ENCODE measurements at regions not wholly inside any gene's neighbourhood (a gene's known extent, or its start where the extent isn't known, plus 50 kb on each side); places are given as distances from the start of the nearest gene placed in this dataset.

GRCh38 chr21:41110664-41111063, 57.3 kb upstream of the BACE2 start:
- intact Hi-C loops (cut with DNase I, micrococcal nuclease): no loop called here
- TF ChIP-seq CTCF (IDR thresholded peaks at IDR 0.05): no peak
- H3K4me1 Mint-ChIP-seq (ENCODE audit: low read depth): peaks cover 26% of the 10 kb centered on the region

GRCh38 chr21:41111681-41112080, 56.3 kb upstream of the BACE2 start:
- H3K9me3 Mint-ChIP-seq: no peaks in the 10 kb centered on the region
- peaks cover 0 to 4% of the 10 kb centered on the region in 2 experiments for H3K9me3 ChIP-seq (ENCODE audit: control insufficient read depth in 1 of 2, insufficient read depth in 1 of 2, low read length in 2 of 2)
- ATAC-seq (ENCODE audit: poor library complexity) (no peak), DNase-seq (no peak)
- peaks cover 10% of the 10 kb centered on the region for H3K4me1 ChIP-seq (ENCODE audit: insufficient read depth, low read length)
- POLR2A ChIA-PET: no interaction called here
- CTCF ChIA-PET: no interaction called here
- H3K27me3 Mint-ChIP-seq: peaks cover 9% of the 10 kb centered on the region
- intact Hi-C loops (cut with DNase I, micrococcal nuclease): no loop called here
- H3K4me3 ChIP-seq (ENCODE audit: low read length): no peak overlapping the region
- H3K36me3 Mint-ChIP-seq (ENCODE audit: low read depth): no peaks in the 10 kb centered on the region
- H3K36me3 ChIP-seq (ENCODE audit: insufficient read depth, low read length): no peaks in the 10 kb centered on the region
- peaks cover 0 to 10% of the 10 kb centered on the region in 2 experiments for H3K27me3 ChIP-seq (ENCODE audit: control insufficient read depth in 1 of 2, insufficient read depth in 2 of 2, low read length in 2 of 2)
- H3K4me1 Mint-ChIP-seq (ENCODE audit: low read depth): peaks cover 26% of the 10 kb centered on the region
- H3K27ac ChIP-seq (ENCODE audit: low read depth in 1 of 2, low read length in 2 of 2): no peak overlapping the region
- H3K4me3 Mint-ChIP-seq: peak overlapping the region; percentile 67
- H3K27ac Mint-ChIP-seq: peak overlapping the region; percentile 7
- no peak for TF ChIP-seq CTCF (IDR thresholded peaks at IDR 0.05)

More at GRCh38 chr21:41110664-41111063, 57.3 kb upstream of the BACE2 start:
- H3K9me3 Mint-ChIP-seq: no peaks in the 10 kb centered on the region
- peaks cover 12% of the 10 kb centered on the region for H3K27me3 Mint-ChIP-seq
- ATAC-seq (ENCODE audit: poor library complexity): no peak
- H3K27ac ChIP-seq (ENCODE audit: low read depth in 1 of 2, low read length in 2 of 2): no peak overlapping the region
- DNase-seq: no peak
- ChIA-PET CTCF (no interaction called here), POLR2A (no interaction called here)
- H3K36me3 Mint-ChIP-seq (ENCODE audit: low read depth): no peaks in the 10 kb centered on the region
- H3K27me3 ChIP-seq (ENCODE audit: control insufficient read depth in 1 of 2, insufficient read depth in 2 of 2, low read length in 2 of 2): peaks cover 0 to 15% of the 10 kb centered on the region in 2 experiments
- no peak overlapping the region for H3K4me3 ChIP-seq (ENCODE audit: low read length)
- no peaks in the 10 kb centered on the region for H3K9me3 ChIP-seq (ENCODE audit: control insufficient read depth in 1 of 2, insufficient read depth in 1 of 2, low read length in 2 of 2)
- no peaks in the 10 kb centered on the region for H3K36me3 ChIP-seq (ENCODE audit: insufficient read depth, low read length)
- no peak overlapping the region for H3K27ac Mint-ChIP-seq
- H3K4me1 ChIP-seq (ENCODE audit: insufficient read depth, low read length): peaks cover 10% of the 10 kb centered on the region
- no peak overlapping the region for H3K4me3 Mint-ChIP-seq

GRCh38 chr21:41112740-41113692, 54.9 kb upstream of the BACE2 start:
- H3K9me3 Mint-ChIP-seq: no peaks in the 10 kb centered on the region
- DNase-seq (peak in 3 of 14 experiments; percentile 24 to 30 (median 24)), ATAC-seq (ENCODE audit: poor library complexity) (peak; percentile 60)
- POLR2A ChIA-PET: no interaction called here
- peak overlapping the region; percentile 86 for H3K27ac Mint-ChIP-seq
- peaks cover 0 to 4% of the 10 kb centered on the region in 2 experiments for H3K9me3 ChIP-seq (ENCODE audit: control insufficient read depth in 1 of 2, insufficient read depth in 1 of 2, low read length in 2 of 2)
- peaks cover 10% of the 10 kb centered on the region for H3K4me1 ChIP-seq (ENCODE audit: insufficient read depth, low read length)
- no peak for TF ChIP-seq CTCF (IDR thresholded peaks at IDR 0.05)
- CTCF ChIA-PET: no interaction called here
- H3K27ac ChIP-seq (ENCODE audit: low read depth in 1 of 2, low read length in 2 of 2): peak overlapping the region in 1 of 2 donors; percentile 9
- H3K27me3 Mint-ChIP-seq: no peaks in the 10 kb centered on the region
- peak overlapping the region; percentile 86 for H3K4me3 Mint-ChIP-seq
- H3K36me3 Mint-ChIP-seq (ENCODE audit: low read depth): no peaks in the 10 kb centered on the region
- H3K27me3 ChIP-seq (ENCODE audit: control insufficient read depth in 1 of 2, insufficient read depth in 2 of 2, low read length in 2 of 2): no peaks in the 10 kb centered on the region
- no peaks in the 10 kb centered on the region for H3K36me3 ChIP-seq (ENCODE audit: insufficient read depth, low read length)
- H3K4me3 ChIP-seq (ENCODE audit: low read length): peak overlapping the region; percentile 36
- intact Hi-C loops (cut with DNase I, micrococcal nuclease): no loop called here
- peaks cover 26% of the 10 kb centered on the region for H3K4me1 Mint-ChIP-seq (ENCODE audit: low read depth)

Data from CD4-positive, alpha-beta T cell (primary cell).